ENCODE measurements at regions not wholly inside any gene's neighbourhood (a gene's known extent, or its start where the extent isn't known, plus 50 kb on each side); places are given as distances from the start of the nearest gene placed in this dataset.

DNA sequence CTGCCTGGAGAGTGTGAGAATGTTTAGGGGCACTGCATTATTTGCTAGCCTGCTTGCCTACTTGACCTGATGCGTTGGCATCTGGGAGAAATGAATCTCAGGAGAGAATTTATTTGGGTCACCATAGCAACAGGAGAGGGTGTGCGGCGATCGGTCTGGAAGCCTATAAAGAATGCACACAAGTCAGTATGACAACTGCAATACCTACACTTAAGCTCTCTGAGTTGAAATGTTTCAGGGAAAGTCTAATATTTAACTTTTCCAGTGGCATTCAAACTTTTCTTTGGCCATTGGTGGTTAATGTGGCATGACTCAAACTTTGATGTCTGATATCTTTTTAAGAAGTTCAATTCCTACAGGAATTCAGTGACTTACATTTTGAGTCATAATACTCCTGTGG lies 205.1 kb downstream of the NEDD1 start:
- Histone ChIP-seq H3K9me3 (no peaks in the 10 kb centered on the region), H3K9ac (no peak overlapping the region), H3K27me3 (ENCODE audit: insufficient read depth) (no peaks in the 10 kb centered on the region), H2AFZ (ENCODE audit: low read depth) (no peak overlapping the region), H3K27ac (ENCODE audit: low read depth in 2 of 2, low read length in 1 of 2) (no peak overlapping the region), H3F3A (replicated peaks; ENCODE audit: insufficient read depth) (no peaks in the 10 kb centered on the region), H4K20me1 (ENCODE audit: insufficient read depth) (no peaks in the 10 kb centered on the region), H3K79me2 (ENCODE audit: insufficient read depth) (no peaks in the 10 kb centered on the region), H3K36me3 (replicated peaks in 1 of 2; ENCODE audit: control insufficient read depth in 1 of 2, insufficient read depth in 2 of 2, low read length in 1 of 2) (no peaks in the 10 kb centered on the region), H3K4me1 (ENCODE audit: control insufficient read depth in 1 of 2, insufficient read depth in 2 of 2, low read depth in 1 of 2, low read length in 1 of 2) (no peaks in the 10 kb centered on the region; a peak in 1 of 4 replicates), H3K4me3 (ENCODE audit: low read depth in 2 of 2, low read length in 1 of 2) (no peak overlapping the region), H3K4me2 (no peak overlapping the region), H3K9me2 (no peaks in the 10 kb centered on the region)
- CTCF ChIA-PET = no interaction called here
- 45% methylated on average over 4 of the region's 4 CpGs for WGBS (ENCODE audit: low lambda C conversion rate)
- TF ChIP-seq, protein P1, sequence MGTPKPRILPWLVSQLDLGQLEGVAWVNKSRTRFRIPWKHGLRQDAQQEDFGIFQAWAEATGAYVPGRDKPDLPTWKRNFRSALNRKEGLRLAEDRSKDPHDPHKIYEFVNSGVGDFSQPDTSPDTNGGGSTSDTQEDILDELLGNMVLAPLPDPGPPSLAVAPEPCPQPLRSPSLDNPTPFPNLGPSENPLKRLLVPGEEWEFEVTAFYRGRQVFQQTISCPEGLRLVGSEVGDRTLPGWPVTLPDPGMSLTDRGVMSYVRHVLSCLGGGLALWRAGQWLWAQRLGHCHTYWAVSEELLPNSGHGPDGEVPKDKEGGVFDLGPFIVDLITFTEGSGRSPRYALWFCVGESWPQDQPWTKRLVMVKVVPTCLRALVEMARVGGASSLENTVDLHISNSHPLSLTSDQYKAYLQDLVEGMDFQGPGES (IDR thresholded peaks at IDR 0.05; ENCODE audit: low read depth, low read length) = no peak
- TF ChIP-seq, protein P2, sequence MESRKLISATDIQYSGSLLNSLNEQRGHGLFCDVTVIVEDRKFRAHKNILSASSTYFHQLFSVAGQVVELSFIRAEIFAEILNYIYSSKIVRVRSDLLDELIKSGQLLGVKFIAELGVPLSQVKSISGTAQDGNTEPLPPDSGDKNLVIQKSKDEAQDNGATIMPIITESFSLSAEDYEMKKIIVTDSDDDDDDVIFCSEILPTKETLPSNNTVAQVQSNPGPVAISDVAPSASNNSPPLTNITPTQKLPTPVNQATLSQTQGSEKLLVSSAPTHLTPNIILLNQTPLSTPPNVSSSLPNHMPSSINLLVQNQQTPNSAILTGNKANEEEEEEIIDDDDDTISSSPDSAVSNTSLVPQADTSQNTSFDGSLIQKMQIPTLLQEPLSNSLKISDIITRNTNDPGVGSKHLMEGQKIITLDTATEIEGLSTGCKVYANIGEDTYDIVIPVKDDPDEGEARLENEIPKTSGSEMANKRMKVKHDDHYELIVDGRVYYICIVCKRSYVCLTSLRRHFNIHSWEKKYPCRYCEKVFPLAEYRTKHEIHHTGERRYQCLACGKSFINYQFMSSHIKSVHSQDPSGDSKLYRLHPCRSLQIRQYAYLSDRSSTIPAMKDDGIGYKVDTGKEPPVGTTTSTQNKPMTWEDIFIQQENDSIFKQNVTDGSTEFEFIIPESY (IDR thresholded peaks at IDR 0.05; ENCODE audit: borderline replicate concordance, low read depth) = no peak
- TF ChIP-seq FOSL2 (IDR thresholded peaks at IDR 0.05; ENCODE audit: borderline replicate concordance, low read depth) = no peak
- no peak for TF ChIP-seq TEAD4 (IDR thresholded peaks at IDR 0.05; ENCODE audit: borderline replicate concordance, insufficient read depth)
- no peak for TF ChIP-seq TAF1 (IDR thresholded peaks at IDR 0.05; ENCODE audit: borderline replicate concordance, low read depth, low read length)
- no peak for TF ChIP-seq GATA2 (CRISPR knock-in tag; IDR thresholded peaks at IDR 0.05)
- no peak for TF ChIP-seq RXRA (IDR thresholded peaks at IDR 0.05; ENCODE audit: borderline replicate concordance, low read depth)
- TF ChIP-seq ELF1 (IDR thresholded peaks at IDR 0.05) = no peak
- no peak for TF ChIP-seq EP300 (IDR thresholded peaks at IDR 0.05; ENCODE audit: borderline replicate concordance in 1 of 2, low read depth in 1 of 2, low read length in 1 of 2)
- TF ChIP-seq RAD21 (IDR thresholded peaks at IDR 0.05; ENCODE audit: low read length) = no peak
- no peak for TF ChIP-seq NFIC (IDR thresholded peaks at IDR 0.05; ENCODE audit: borderline replicate concordance)
- TF ChIP-seq SMC3 (IDR thresholded peaks at IDR 0.05; ENCODE audit: low read depth, low read length) = no peak
- no peak for TF ChIP-seq JUND (IDR thresholded peaks at IDR 0.05)
- TF ChIP-seq GABPA (IDR thresholded peaks at IDR 0.05; ENCODE audit: low read depth) = no peak
- TF ChIP-seq, protein P3, sequence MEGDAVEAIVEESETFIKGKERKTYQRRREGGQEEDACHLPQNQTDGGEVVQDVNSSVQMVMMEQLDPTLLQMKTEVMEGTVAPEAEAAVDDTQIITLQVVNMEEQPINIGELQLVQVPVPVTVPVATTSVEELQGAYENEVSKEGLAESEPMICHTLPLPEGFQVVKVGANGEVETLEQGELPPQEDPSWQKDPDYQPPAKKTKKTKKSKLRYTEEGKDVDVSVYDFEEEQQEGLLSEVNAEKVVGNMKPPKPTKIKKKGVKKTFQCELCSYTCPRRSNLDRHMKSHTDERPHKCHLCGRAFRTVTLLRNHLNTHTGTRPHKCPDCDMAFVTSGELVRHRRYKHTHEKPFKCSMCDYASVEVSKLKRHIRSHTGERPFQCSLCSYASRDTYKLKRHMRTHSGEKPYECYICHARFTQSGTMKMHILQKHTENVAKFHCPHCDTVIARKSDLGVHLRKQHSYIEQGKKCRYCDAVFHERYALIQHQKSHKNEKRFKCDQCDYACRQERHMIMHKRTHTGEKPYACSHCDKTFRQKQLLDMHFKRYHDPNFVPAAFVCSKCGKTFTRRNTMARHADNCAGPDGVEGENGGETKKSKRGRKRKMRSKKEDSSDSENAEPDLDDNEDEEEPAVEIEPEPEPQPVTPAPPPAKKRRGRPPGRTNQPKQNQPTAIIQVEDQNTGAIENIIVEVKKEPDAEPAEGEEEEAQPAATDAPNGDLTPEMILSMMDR (IDR thresholded peaks at IDR 0.05) = no peak
- no peak for TF ChIP-seq CHD2 (IDR thresholded peaks at IDR 0.05; ENCODE audit: low read length, partially characterized antibody)
- POLR2A ChIA-PET = no interaction called here
- DNase-seq = no peak
